ENCODE measurements at regions not wholly inside any gene's neighbourhood (a gene's known extent, or its start where the extent isn't known, plus 50 kb on each side); places are given as distances from the start of the nearest gene placed in this dataset.

DNA sequence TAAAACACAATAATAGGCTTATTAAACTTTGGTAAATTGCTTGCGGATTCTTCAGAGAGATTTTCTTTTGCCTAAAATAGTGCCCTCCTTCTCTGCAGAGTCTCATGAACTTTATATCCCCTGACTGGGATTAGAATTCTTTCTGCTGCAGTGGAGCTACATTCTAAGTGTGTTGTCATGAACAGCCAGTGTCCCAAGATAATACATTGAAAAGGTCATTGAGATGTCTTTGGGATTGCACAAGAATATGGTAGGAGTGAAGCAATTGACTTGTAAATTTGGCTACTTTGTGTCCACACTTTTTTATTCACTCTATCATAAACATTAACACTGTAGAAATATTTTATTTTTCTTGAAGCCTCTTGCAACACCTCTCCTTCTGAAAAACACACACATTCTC is 604.5 kb downstream of the GABRG2 start:
- no peaks in the 10 kb centered on the region for H3K9me2 ChIP-seq (ENCODE audit: low read depth, low read length)
- no peak for TF ChIP-seq EZH2 (IDR thresholded peaks at IDR 0.05; ENCODE audit: borderline replicate concordance, low read length)
- TF ChIP-seq, protein P1, sequence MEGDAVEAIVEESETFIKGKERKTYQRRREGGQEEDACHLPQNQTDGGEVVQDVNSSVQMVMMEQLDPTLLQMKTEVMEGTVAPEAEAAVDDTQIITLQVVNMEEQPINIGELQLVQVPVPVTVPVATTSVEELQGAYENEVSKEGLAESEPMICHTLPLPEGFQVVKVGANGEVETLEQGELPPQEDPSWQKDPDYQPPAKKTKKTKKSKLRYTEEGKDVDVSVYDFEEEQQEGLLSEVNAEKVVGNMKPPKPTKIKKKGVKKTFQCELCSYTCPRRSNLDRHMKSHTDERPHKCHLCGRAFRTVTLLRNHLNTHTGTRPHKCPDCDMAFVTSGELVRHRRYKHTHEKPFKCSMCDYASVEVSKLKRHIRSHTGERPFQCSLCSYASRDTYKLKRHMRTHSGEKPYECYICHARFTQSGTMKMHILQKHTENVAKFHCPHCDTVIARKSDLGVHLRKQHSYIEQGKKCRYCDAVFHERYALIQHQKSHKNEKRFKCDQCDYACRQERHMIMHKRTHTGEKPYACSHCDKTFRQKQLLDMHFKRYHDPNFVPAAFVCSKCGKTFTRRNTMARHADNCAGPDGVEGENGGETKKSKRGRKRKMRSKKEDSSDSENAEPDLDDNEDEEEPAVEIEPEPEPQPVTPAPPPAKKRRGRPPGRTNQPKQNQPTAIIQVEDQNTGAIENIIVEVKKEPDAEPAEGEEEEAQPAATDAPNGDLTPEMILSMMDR (IDR thresholded peaks at IDR 0.05; ENCODE audit: low read length) = no peak

DNA sequence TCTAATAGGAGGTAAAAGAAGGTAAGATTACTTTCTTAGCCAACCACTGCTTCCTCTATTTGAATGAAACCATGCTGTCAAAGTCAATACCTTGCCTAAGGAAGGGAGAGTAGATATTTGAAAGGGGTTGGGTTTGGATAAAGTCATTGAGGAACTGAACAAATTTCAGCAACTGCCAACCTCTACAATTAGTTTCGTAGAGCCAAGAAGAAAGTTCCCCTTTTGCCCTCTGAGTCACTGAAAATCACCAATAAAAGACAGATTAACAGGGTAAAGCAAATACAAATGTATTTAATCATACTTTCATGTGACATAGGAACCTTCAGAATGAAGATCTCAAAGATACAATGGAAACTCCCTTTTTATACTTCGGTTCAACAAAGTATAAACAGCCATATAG is 615.7 kb downstream of the GABRG2 start:
- no peaks in the 10 kb centered on the region for H3K36me3 ChIP-seq (ENCODE audit: insufficient read depth, low read length)
- no peak overlapping the region for H3K27ac ChIP-seq (ENCODE audit: low read depth, low read length, poor library complexity, severe bottlenecking)
- TF ChIP-seq, protein P1 (IDR thresholded peaks at IDR 0.05; ENCODE audit: low read length) = no peak
- TF ChIP-seq EZH2 (IDR thresholded peaks at IDR 0.05; ENCODE audit: borderline replicate concordance, low read length) = no peak
- H3K4me1 ChIP-seq (ENCODE audit: insufficient read depth, low read length, severe bottlenecking) = no peaks in the 10 kb centered on the region
- H3K9me2 ChIP-seq (ENCODE audit: low read depth, low read length) = no peaks in the 10 kb centered on the region
- no peak overlapping the region for H3K4me3 ChIP-seq (ENCODE audit: low read depth, low read length, poor library complexity, severe bottlenecking)
- no peaks in the 10 kb centered on the region for H4K20me1 ChIP-seq (ENCODE audit: insufficient read depth, low read length)
- H3K79me2 ChIP-seq (ENCODE audit: insufficient read depth, low read length) = no peaks in the 10 kb centered on the region
- no peaks in the 10 kb centered on the region for H3K27me3 ChIP-seq (ENCODE audit: insufficient read depth, low read length)
- H3K9me3 ChIP-seq (ENCODE audit: low read length) = no peaks in the 10 kb centered on the region
- H3F3A ChIP-seq (ENCODE audit: insufficient read depth, low read length) = no peaks in the 10 kb centered on the region
- H3K9ac ChIP-seq (ENCODE audit: low read length) = no peak overlapping the region
- no peak overlapping the region for H2AFZ ChIP-seq (ENCODE audit: low read length)
- no peak overlapping the region for H3K4me2 ChIP-seq (ENCODE audit: low read length)

More for the DNA sequence above, 604.5 kb downstream of the GABRG2 start:
- Histone ChIP-seq H3K79me2 (ENCODE audit: insufficient read depth, low read length) (no peaks in the 10 kb centered on the region), H3K36me3 (ENCODE audit: insufficient read depth, low read length) (no peaks in the 10 kb centered on the region), H3K4me2 (ENCODE audit: low read length) (no peak overlapping the region), H3K4me3 (ENCODE audit: low read depth, low read length, poor library complexity, severe bottlenecking) (no peak overlapping the region), H3K27ac (ENCODE audit: low read depth, low read length, poor library complexity, severe bottlenecking) (no peak overlapping the region), H3K27me3 (ENCODE audit: insufficient read depth, low read length) (no peaks in the 10 kb centered on the region), H3K9me3 (ENCODE audit: low read length) (no peaks in the 10 kb centered on the region), H3K9ac (ENCODE audit: low read length) (no peak overlapping the region), H3F3A (ENCODE audit: insufficient read depth, low read length) (no peaks in the 10 kb centered on the region), H3K4me1 (ENCODE audit: insufficient read depth, low read length, severe bottlenecking) (no peaks in the 10 kb centered on the region), H4K20me1 (ENCODE audit: insufficient read depth, low read length) (no peaks in the 10 kb centered on the region), H2AFZ (ENCODE audit: low read length) (no peak overlapping the region)

DNA sequence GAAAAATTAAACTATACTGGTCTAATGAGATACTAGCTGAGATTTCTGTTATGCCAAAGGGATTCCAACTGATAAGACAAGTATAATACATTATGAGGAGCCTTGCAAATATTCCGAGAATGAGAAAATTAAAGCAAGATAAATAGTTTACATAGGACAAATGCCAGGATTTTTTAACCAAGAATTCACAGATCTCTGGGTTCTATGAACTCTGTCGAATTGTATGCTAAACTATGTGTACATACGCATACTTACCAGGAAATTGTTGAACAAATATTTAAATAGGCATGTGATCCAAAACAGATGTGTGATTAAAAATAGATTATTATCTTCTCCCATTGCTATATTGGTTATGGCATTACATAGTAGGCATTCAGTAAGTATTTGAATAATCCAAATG is 616.6 kb downstream of the GABRG2 start:
- Histone ChIP-seq H3K9me2 (ENCODE audit: low read depth, low read length) (no peaks in the 10 kb centered on the region), H3K9me3 (ENCODE audit: low read length) (no peaks in the 10 kb centered on the region), H3K4me3 (ENCODE audit: low read depth, low read length, poor library complexity, severe bottlenecking) (no peak overlapping the region), H3K4me2 (ENCODE audit: low read length) (no peak overlapping the region), H3F3A (ENCODE audit: insufficient read depth, low read length) (no peaks in the 10 kb centered on the region), H2AFZ (ENCODE audit: low read length) (no peak overlapping the region), H3K4me1 (ENCODE audit: insufficient read depth, low read length, severe bottlenecking) (no peaks in the 10 kb centered on the region), H4K20me1 (ENCODE audit: insufficient read depth, low read length) (no peaks in the 10 kb centered on the region), H3K27me3 (ENCODE audit: insufficient read depth, low read length) (no peaks in the 10 kb centered on the region), H3K27ac (ENCODE audit: low read depth, low read length, poor library complexity, severe bottlenecking) (no peak overlapping the region), H3K9ac (ENCODE audit: low read length) (no peak overlapping the region), H3K36me3 (ENCODE audit: insufficient read depth, low read length) (no peaks in the 10 kb centered on the region), H3K79me2 (ENCODE audit: insufficient read depth, low read length) (no peaks in the 10 kb centered on the region)
- TF ChIP-seq, protein P1 (IDR thresholded peaks at IDR 0.05; ENCODE audit: low read length) = no peak
- no peak for TF ChIP-seq EZH2 (IDR thresholded peaks at IDR 0.05; ENCODE audit: borderline replicate concordance, low read length)

Measured in OCI-LY1 (cell line).